ENCODE measurements at regions not wholly inside any gene's neighbourhood (a gene's known extent, or its start where the extent isn't known, plus 50 kb on each side); places are given as distances from the start of the nearest gene placed in this dataset.
"Not testable (repeated sequence)": the region's sequence is repeated elsewhere in the genome, so short reads cannot be mapped to it uniquely, and the experiment has no call there.

GRCh38 chrX:142299406-142299805, 94.3 kb upstream of the MAGEC2 start:
- ATAC-seq (no peak), DNase-seq (no peak)
- no peak for TF ChIP-seq CTCF (IDR thresholded peaks at IDR 0.05)
- Histone ChIP-seq H3K27me3 (ENCODE audit: low read depth) (no peaks in the 10 kb centered on the region), H3K4me3 (no peak overlapping the region), H3K36me3 (no peaks in the 10 kb centered on the region), H3K4me1 (no peaks in the 10 kb centered on the region), H3K9me3 (no peaks in the 10 kb centered on the region), H3K27ac (no peak overlapping the region)
- intact Hi-C loops (cut with DNase I): no loop called here

- ATAC-seq (no peak), DNase-seq (no peak)
- intact Hi-C loops (cut with DNase I): no loop called here
- TF ChIP-seq CTCF (IDR thresholded peaks at IDR 0.05): no peak
- no peaks in the 10 kb centered on the region for H3K9me3 ChIP-seq
- H3K27me3 ChIP-seq (ENCODE audit: low read depth): no peaks in the 10 kb centered on the region
- no peak overlapping the region for H3K27ac ChIP-seq
- H3K36me3 ChIP-seq: no peaks in the 10 kb centered on the region
- H3K4me1 ChIP-seq: no peaks in the 10 kb centered on the region
- H3K4me3 ChIP-seq: no peak overlapping the region
Observed at GRCh38 chrX:142296421-142296820, 91.3 kb upstream of the MAGEC2 start.

GRCh38 chrX:142295190-142295589, 90.1 kb upstream of the MAGEC2 start:
- DNase-seq (no peak), ATAC-seq (no peak)
- Histone ChIP-seq H3K36me3 (no peaks in the 10 kb centered on the region), H3K4me3 (no peak overlapping the region), H3K27me3 (ENCODE audit: low read depth) (no peaks in the 10 kb centered on the region), H3K9me3 (no peaks in the 10 kb centered on the region), H3K4me1 (no peaks in the 10 kb centered on the region), H3K27ac (no peak overlapping the region)
- intact Hi-C loops (cut with DNase I): no loop called here
- TF ChIP-seq CTCF (IDR thresholded peaks at IDR 0.05): no peak

- H3K9me3 ChIP-seq; H3K36me3 ChIP-seq; H3K4me3 ChIP-seq; intact Hi-C loops (cut with DNase I); ATAC-seq; H3K4me1 ChIP-seq; DNase-seq; H3K27ac ChIP-seq; H3K27me3 ChIP-seq (ENCODE audit: low read depth): not testable (repeated sequence)
Observed at GRCh38 chrX:142270166-142270565, 65.1 kb upstream of the MAGEC2 start.

GRCh38 chrX:142266417-142266816, 61.3 kb upstream of the MAGEC2 start:
- no peaks in the 10 kb centered on the region for H3K36me3 ChIP-seq
- no peak for ATAC-seq

GRCh38 chrX:142265549-142265948, 60.5 kb upstream of the MAGEC2 start:
- H3K4me3 ChIP-seq; ATAC-seq; H3K36me3 ChIP-seq; intact Hi-C loops (cut with DNase I); DNase-seq; H3K27ac ChIP-seq; H3K27me3 ChIP-seq (ENCODE audit: low read depth); H3K9me3 ChIP-seq; H3K4me1 ChIP-seq: not testable (repeated sequence)

More at GRCh38 chrX:142266417-142266816, 61.3 kb upstream of the MAGEC2 start:
- Histone ChIP-seq H3K4me3 (no peak overlapping the region), H3K27ac (no peak overlapping the region), H3K4me1 (no peaks in the 10 kb centered on the region), H3K9me3 (no peaks in the 10 kb centered on the region), H3K27me3 (ENCODE audit: low read depth) (no peaks in the 10 kb centered on the region)
- no peak for DNase-seq
- no peak for TF ChIP-seq CTCF (IDR thresholded peaks at IDR 0.05)
- intact Hi-C loops (cut with DNase I): no loop called here

GRCh38 chrX:142256935-142257334, 51.8 kb upstream of the MAGEC2 start:
- Histone ChIP-seq H3K9me3 (no peaks in the 10 kb centered on the region), H3K27ac (no peak overlapping the region), H3K36me3 (no peaks in the 10 kb centered on the region), H3K27me3 (ENCODE audit: low read depth) (no peaks in the 10 kb centered on the region), H3K4me3 (no peak overlapping the region), H3K4me1 (no peaks in the 10 kb centered on the region)
- DNase-seq: no peak
- no peak for ATAC-seq
- intact Hi-C loops (cut with DNase I): no loop called here
- TF ChIP-seq CTCF (IDR thresholded peaks at IDR 0.05): no peak
